Urinary bladder (tissue), 3 donors: ENCODE measurements at regions not wholly inside any gene's neighbourhood (a gene's known extent, or its start where the extent isn't known, plus 50 kb on each side); places are given as distances from the start of the nearest gene placed in this dataset.
"Not testable (repeated sequence)": the region's sequence is repeated elsewhere in the genome, so short reads cannot be mapped to it uniquely, and the experiment has no call there.

Experiments used
- DNase-seq: peaks from one replicate; pipeline ENCODE4 v3.0.0-alpha.2; 2015; ENCODE audit errors: extremely low spot score
- H3K27ac ChIP-seq: one replicate; pipeline ENCODE4 v1.5.1; 2013; ENCODE audit warnings: low read depth, mild to moderate bottlenecking, moderate library complexity
- H3K36me3 ChIP-seq: one replicate; pipeline ENCODE4 v1.6.1; 2013; ENCODE audit warnings: mild to moderate bottlenecking, moderate library complexity; ENCODE audit not compliant: insufficient read depth
- H3K4me1 ChIP-seq: one replicate; pipeline ENCODE4 v1.6.1; 2013; ENCODE audit warnings: mild to moderate bottlenecking, moderate library complexity; ENCODE audit not compliant: insufficient read depth
- H3K4me3 ChIP-seq: one replicate; pipeline ENCODE4 v1.5.1; 2013; ENCODE audit warnings: low read depth, low read length
- WGBS: extraction: QIAGEN DNeasy Blood & Tissue Kit; methylation state at CpG from one replicate; pipeline ENCODE4 v1.1.7; 2013; 5-methylcytosine and 5-hydroxymethylcytosine counted together
- donor health status: healthy with polysubstance abuse.
- donor health status: healthy.

- H3K36me3 ChIP-seq = no peaks in the 10 kb centered on the region
- no peak overlapping the region for H3K27ac ChIP-seq
- WGBS = 89% methylated on average over 1 of the region's 1 CpG
- no peaks in the 10 kb centered on the region for H3K4me1 ChIP-seq
- no peak for DNase-seq
- H3K4me3 ChIP-seq = no peak overlapping the region
Observed at GRCh38 chr3:30320392-30320791, 286.0 kb upstream of the TGFBR2 start.

DNA sequence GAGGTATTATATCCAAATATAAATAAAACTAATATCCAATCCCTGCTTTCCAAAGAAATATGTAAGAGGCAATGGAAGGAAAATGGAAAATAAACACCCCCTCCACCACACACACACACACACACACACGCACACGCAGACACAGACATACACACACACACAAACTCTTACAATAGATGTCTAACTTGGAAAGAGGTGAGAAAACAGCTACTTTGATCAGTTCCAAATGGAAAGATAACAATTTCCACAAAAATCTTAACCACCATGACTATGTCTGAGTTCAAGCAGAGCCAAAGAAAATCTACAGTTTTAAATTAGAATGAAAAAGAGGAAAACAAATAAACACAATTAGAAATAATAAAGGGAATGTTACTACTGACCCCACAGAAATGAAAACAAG is 285.3 kb upstream of the TGFBR2 start:
- WGBS = 92% methylated on average over 2 of the region's 2 CpGs
- Histone ChIP-seq H3K27ac (no peak overlapping the region), H3K36me3 (no peaks in the 10 kb centered on the region), H3K4me1 (no peaks in the 10 kb centered on the region), H3K4me3 (no peak overlapping the region)
- no peak for DNase-seq

DNA sequence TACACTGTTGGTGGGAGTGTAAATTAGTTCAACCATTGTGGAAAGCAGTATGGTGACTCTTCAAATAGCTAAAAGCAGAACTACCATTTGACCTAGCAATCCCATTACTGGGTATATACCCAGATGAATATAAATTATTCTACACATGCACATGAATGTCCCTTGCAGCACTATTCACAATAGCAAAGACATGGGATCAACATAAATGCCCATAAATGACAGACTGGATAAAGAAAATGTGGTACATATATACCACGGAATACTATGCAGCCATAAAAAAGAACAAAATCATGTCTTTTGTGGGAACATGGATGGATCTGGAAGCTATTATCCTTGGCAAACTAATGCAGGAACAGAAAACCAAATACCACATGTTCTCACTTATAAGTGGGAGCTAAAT is 282.8 kb upstream of the TGFBR2 start:
- not testable (repeated sequence) for H3K27ac ChIP-seq, DNase-seq, H3K36me3 ChIP-seq, H3K4me1 ChIP-seq, H3K4me3 ChIP-seq
- WGBS = 99% methylated on average over 1 of the region's 1 CpG

GRCh38 chr3:30324587-30324986 is 281.8 kb upstream of the TGFBR2 start:
- H3K4me3 ChIP-seq = no peak overlapping the region
- no peaks in the 10 kb centered on the region for H3K36me3 ChIP-seq
- DNase-seq = peak; percentile 65
- H3K4me1 ChIP-seq = no peaks in the 10 kb centered on the region
- H3K27ac ChIP-seq = no peak overlapping the region
- WGBS = 24% methylated on average over 1 of the region's 1 CpG

- H3K4me3 ChIP-seq, H3K27ac ChIP-seq, DNase-seq, H3K4me1 ChIP-seq, H3K36me3 ChIP-seq: not testable (repeated sequence)
- 63% methylated on average over 1 of the region's 1 CpG for WGBS
Observed at GRCh38 chr3:30327976-30328375, 278.4 kb upstream of the TGFBR2 start.

DNA sequence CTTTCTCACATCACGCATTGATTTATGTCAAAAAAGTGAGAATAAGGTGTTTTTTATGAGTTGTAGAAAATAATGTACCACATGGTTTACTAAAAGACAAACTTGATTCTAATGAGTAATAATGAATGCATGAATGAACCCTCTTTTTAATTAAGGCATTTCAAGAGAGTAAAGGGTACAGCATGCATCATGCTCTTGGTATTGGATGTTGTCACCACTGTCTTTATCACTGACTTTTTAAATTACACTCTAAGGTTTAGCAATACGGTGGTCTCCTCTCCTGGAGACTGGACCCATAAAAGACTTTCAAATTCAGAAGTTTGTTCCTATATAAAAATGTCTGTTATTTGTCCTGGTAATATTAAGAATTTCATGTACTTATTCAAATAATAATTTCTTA is 277.5 kb upstream of the TGFBR2 start:
- DNase-seq, H3K27ac ChIP-seq, H3K4me1 ChIP-seq, H3K4me3 ChIP-seq, H3K36me3 ChIP-seq: not testable (repeated sequence)
- WGBS = 96% methylated on average over 2 of the region's 2 CpGs

DNA sequence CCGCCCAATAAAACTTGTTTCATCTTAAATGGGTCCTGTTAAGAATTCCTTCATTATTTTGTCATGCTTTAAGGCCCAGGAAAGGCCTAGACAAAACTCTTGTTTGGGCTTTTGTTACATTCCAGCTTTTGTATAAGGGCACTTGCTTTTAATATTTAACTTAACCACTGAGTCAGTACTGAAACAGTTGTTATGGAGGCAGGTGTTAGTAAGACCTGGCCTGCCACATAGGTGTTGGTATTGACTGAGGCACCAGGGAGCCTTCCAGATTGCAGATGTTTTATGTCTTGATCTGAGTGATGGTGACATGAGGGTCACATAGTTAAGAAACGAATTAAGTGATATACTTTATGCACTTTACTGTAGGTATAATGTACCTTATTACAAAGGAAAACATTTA is 274.9 kb upstream of the TGFBR2 start:
- no peak for DNase-seq
- 61% methylated on average over 2 of the region's 2 CpGs for WGBS

GRCh38 chr3:30332196-30333021 is 274.0 kb upstream of the TGFBR2 start:
- Histone ChIP-seq H3K36me3 (no peaks in the 10 kb centered on the region), H3K4me3 (no peak overlapping the region), H3K27ac (no peak overlapping the region), H3K4me1 (no peaks in the 10 kb centered on the region)
- DNase-seq = no peak
- WGBS = 64% methylated on average over 10 of the region's 10 CpGs

More for the DNA sequence above, 274.9 kb upstream of the TGFBR2 start:
- no peak overlapping the region for H3K4me3 ChIP-seq
- H3K36me3 ChIP-seq = no peaks in the 10 kb centered on the region
- no peak overlapping the region for H3K27ac ChIP-seq
- no peaks in the 10 kb centered on the region for H3K4me1 ChIP-seq

GRCh38 chr3:30333143-30333542 is 273.3 kb upstream of the TGFBR2 start:
- Histone ChIP-seq H3K4me1 (no peaks in the 10 kb centered on the region), H3K27ac (no peak overlapping the region), H3K4me3 (no peak overlapping the region), H3K36me3 (no peaks in the 10 kb centered on the region)
- 89% methylated on average over 6 of the region's 6 CpGs for WGBS
- no peak for DNase-seq

GRCh38 chr3:30333903-30334302 is 272.5 kb upstream of the TGFBR2 start:
- 90% methylated on average over 1 of the region's 1 CpG for WGBS
- H3K4me1 ChIP-seq = no peaks in the 10 kb centered on the region
- H3K27ac ChIP-seq = no peak overlapping the region
- no peaks in the 10 kb centered on the region for H3K36me3 ChIP-seq
- DNase-seq = no peak
- no peak overlapping the region for H3K4me3 ChIP-seq

DNA sequence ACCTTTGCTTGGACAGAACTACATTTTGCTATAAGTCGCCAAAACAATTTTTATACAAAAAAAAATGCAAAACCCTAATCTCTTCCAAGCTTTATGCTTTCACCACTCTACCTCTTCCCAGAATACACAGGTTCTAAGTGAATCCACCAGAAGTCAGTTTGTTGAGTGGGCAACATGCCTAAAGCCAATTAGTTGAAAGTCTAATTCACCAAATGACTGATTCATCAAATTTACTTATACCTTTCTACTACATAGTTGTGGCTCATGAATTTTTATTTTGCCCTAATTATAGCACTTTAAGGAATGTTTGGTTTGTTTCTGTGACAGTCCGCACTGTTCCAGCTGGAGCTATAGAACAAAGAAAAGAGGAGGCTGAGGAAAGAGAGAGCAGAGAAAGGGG is 265.9 kb upstream of the TGFBR2 start:
- H3K4me3 ChIP-seq = no peak overlapping the region
- H3K4me1 ChIP-seq = no peaks in the 10 kb centered on the region
- no peak for DNase-seq
- H3K27ac ChIP-seq = no peak overlapping the region
- WGBS = 72% methylated on average over 2 of the region's 2 CpGs
- no peaks in the 10 kb centered on the region for H3K36me3 ChIP-seq

DNA sequence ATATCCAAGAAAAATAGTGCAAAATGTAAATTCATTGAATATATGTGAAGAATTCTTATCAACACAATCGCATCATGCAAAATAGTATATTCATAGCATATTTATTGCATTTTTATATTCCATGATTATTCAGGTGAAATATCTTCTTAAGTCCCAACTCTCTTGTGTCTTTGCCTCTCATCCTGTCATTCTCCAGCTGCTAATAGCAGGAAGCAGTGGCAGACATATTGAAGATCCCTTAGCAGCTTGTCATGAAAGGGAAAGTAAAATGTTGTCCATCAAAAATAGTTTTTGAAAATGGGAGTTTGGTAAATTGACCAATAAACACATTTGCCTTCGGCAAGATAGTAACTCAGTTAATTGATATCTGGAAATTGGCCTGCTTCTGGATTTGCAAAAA is 265.3 kb upstream of the TGFBR2 start:
- 97% methylated on average over 2 of the region's 2 CpGs for WGBS
- H3K4me1 ChIP-seq = no peaks in the 10 kb centered on the region
- no peaks in the 10 kb centered on the region for H3K36me3 ChIP-seq
- no peak for DNase-seq
- H3K27ac ChIP-seq = no peak overlapping the region
- no peak overlapping the region for H3K4me3 ChIP-seq

DNA sequence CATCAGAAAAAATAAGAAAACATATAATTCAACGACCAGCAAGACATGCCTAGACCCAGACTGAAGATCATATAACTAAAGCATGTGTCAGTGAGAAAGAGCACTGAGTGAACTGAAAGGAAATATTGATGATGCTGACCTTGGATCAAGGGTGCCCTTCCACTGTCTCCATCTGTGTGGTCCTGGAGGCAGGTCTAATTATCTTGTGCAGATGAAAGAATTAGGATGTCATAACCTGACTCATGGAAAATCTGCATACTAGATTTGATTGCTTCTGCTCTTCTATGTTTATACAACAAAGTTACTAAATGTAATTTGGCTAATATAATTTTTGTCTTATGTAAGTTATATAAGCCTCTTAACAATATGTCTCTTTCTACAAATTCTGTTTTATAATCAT is 264.6 kb upstream of the TGFBR2 start:
- no peak for DNase-seq
- Histone ChIP-seq H3K36me3 (no peaks in the 10 kb centered on the region), H3K27ac (no peak overlapping the region), H3K4me3 (no peak overlapping the region), H3K4me1 (no peaks in the 10 kb centered on the region)
- 85% methylated on average over 1 of the region's 1 CpG for WGBS

DNA sequence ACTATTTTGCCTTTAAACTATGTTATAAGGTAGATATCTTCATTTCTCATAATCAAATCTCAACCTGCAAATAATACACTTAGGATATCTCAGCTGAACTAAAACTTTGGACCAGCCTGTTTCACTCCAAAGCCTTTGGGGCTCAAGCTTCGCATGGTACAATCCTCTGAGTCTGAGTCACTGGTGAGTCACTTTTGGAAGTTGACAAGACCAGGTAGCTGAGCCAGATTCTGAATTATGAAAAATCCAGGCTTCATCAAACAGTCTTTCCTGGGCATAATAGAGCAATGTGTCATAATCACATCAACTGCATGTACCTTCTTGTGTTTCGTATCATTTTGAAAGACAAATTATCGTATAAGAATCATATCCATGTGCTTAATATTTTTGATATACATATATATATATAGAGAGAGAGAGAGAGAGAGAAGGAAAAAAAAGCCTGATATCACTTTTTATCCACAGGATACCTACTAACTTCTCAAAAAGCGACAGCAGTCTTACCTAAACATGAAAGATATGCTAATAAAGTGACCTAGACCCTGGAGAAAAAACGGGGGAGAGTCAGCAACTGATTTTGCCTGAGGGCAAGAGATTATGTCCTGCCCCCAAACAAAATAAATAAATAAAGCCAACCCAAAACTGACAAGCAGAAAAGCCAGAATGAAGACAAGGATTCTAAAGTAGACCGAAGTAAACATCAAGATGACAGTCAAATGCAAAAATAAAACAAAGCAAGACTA is 263.9 kb upstream of the TGFBR2 start:
- Histone ChIP-seq H3K36me3 (no peaks in the 10 kb centered on the region), H3K4me1 (no peaks in the 10 kb centered on the region), H3K4me3 (no peak overlapping the region), H3K27ac (no peak overlapping the region)
- DNase-seq = no peak
- 51% methylated on average over 6 of the region's 6 CpGs for WGBS
